ENCODE measurements at regions not wholly inside any gene's neighbourhood (a gene's known extent, or its start where the extent isn't known, plus 50 kb on each side); places are given as distances from the start of the nearest gene placed in this dataset.

DNA sequence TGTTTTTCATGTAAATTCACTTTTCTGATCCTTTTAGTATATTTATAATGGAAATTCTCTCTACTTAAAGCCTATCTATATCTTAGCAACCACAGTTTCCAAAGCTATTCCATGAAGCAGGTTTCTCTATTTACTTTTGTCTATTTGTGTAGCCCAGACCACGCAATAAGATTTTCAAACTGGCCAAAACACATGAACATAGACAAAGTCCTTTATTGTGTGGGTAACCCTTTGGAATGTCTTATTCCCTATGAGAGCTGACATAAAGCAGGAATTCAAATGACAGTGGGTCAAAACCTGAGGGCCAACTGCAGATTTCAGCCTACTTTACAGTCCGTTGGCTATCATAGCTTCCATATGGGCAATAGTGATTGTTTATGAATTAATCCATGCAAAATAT is 252.6 kb downstream of the LTN1 start:
- ChIA-PET CTCF (interaction anchor here (0.6 kb wide), 1 partner anchor 229 kb away, joined by 6 read pairs; no protein-coding TSS in a partner anchor), POLR2A (no interaction called here)
- TF ChIP-seq LEF1 (IDR thresholded peaks at IDR 0.05; ENCODE audit: borderline replicate concordance) (no peak), FOXK2 (IDR thresholded peaks at IDR 0.05) (no peak), SUZ12 (IDR thresholded peaks at IDR 0.05) (no peak), ELF4 (IDR thresholded peaks at IDR 0.05) (no peak)
- DNase-seq (ENCODE audit: extremely low spot score): no peak

DNA sequence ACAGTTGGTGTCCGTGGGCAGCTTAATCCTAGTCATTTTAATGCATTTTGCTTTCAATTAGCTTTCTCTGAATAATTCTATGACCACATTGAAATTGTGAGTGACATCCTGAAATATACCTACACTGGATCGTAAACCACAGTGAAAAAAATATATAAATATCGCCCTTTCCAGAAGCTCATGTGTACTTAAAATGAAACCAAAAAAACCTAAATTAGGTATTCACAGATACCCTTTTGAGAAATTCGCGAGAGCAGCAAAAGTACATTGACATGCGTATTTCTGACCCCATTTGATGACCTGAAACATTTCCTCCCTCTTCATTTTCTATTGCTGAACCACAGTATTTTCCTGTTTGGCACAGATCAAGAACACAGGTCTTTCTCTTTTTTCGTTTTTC is 253.8 kb downstream of the LTN1 start:
- ChIA-PET POLR2A (no interaction called here), CTCF (interaction anchor here (0.6 kb wide), 1 partner anchor 1766 kb away, joined by 3 read pairs; no protein-coding TSS in a partner anchor)
- no peak for DNase-seq (ENCODE audit: extremely low spot score)
- TF ChIP-seq ZNF384 (IDR thresholded peaks at IDR 0.05) (no peak), LEF1 (IDR thresholded peaks at IDR 0.05; ENCODE audit: borderline replicate concordance) (no peak), NFRKB (IDR thresholded peaks at IDR 0.05) (no peak)

DNA sequence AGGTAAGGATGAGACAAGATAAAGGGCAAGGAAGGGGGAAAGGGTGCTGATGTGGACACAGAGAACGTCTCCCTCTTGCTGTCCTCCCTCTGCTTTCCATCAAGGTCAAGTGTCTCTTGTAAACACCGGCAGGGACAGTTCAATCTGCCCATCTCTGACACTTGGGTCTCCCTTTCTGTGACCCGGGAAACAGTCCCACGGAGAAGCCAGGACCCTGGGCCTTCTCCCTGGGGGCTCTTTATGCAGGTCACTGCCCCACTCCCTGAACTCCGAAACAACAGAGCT is 254.3 kb downstream of the LTN1 start:
- no peak for DNase-seq (ENCODE audit: extremely low spot score)
- POLR2A ChIA-PET: no interaction called here
- TF ChIP-seq FOXK2 (IDR thresholded peaks at IDR 0.05): no peak
- no peak for TF ChIP-seq ZNF384 (IDR thresholded peaks at IDR 0.05)
- no peak for TF ChIP-seq FOXA1 (IDR thresholded peaks at IDR 0.05)
- TF ChIP-seq ELF4 (IDR thresholded peaks at IDR 0.05): no peak
- no peak for TF ChIP-seq SP1 (IDR thresholded peaks at IDR 0.05)
- no peak for TF ChIP-seq TARDBP (IDR thresholded peaks at IDR 0.05)
- no peak for TF ChIP-seq NFRKB (IDR thresholded peaks at IDR 0.05)
- no peak for TF ChIP-seq HDGF (IDR thresholded peaks at IDR 0.05; ENCODE audit: borderline replicate concordance)
- TF ChIP-seq LEF1 (IDR thresholded peaks at IDR 0.05; ENCODE audit: borderline replicate concordance): no peak
- TF ChIP-seq SUZ12 (IDR thresholded peaks at IDR 0.05): no peak
- TF ChIP-seq BHLHE40 (IDR thresholded peaks at IDR 0.05; ENCODE audit: borderline replicate concordance): no peak
- no peak for TF ChIP-seq FOXM1 (IDR thresholded peaks at IDR 0.05; ENCODE audit: borderline replicate concordance)
- no peak for TF ChIP-seq PKNOX1 (IDR thresholded peaks at IDR 0.05)
- CTCF ChIA-PET: interaction anchor here (0.6 kb wide), 1 partner anchor 1765 kb away, joined by 3 read pairs; no protein-coding TSS in a partner anchor

- ChIA-PET CTCF (no interaction called here), POLR2A (no interaction called here)
- TF ChIP-seq TARDBP (IDR thresholded peaks at IDR 0.05): no peak
- no peak for TF ChIP-seq HDGF (IDR thresholded peaks at IDR 0.05; ENCODE audit: borderline replicate concordance)
- no peak for TF ChIP-seq FOXM1 (IDR thresholded peaks at IDR 0.05; ENCODE audit: borderline replicate concordance)
- TF ChIP-seq ZNF384 (IDR thresholded peaks at IDR 0.05): no peak
- TF ChIP-seq ELF4 (IDR thresholded peaks at IDR 0.05): no peak
- DNase-seq (ENCODE audit: extremely low spot score): no peak
Measured at GRCh38 chr21:28737674-28738419, 254.8 kb downstream of the LTN1 start.

- POLR2A ChIA-PET: no interaction called here
- CTCF ChIA-PET: interaction anchor here (2.9 kb wide), 1 partner anchor 11 kb away, joined by 17 read pairs; no protein-coding TSS in a partner anchor
- TF ChIP-seq CTBP1 (IDR thresholded peaks at IDR 0.05; ENCODE audit: borderline replicate concordance): no peak
- TF ChIP-seq TARDBP (IDR thresholded peaks at IDR 0.05): no peak
- TF ChIP-seq FOXM1 (IDR thresholded peaks at IDR 0.05; ENCODE audit: borderline replicate concordance): no peak
- TF ChIP-seq FOXA1 (IDR thresholded peaks at IDR 0.05): no peak
- TF ChIP-seq L3MBTL2 (conservative IDR thresholded peaks at IDR 0.05): no peak
- no peak for TF ChIP-seq FOXK2 (IDR thresholded peaks at IDR 0.05)
- no peak for TF ChIP-seq SUZ12 (IDR thresholded peaks at IDR 0.05)
- no peak for TF ChIP-seq ZNF384 (IDR thresholded peaks at IDR 0.05)
- no peak for DNase-seq (ENCODE audit: extremely low spot score)
Measured at GRCh38 chr21:28734522-28735175, 258.0 kb downstream of the LTN1 start.

- CTCF ChIA-PET: no interaction called here
- TF ChIP-seq TARDBP (IDR thresholded peaks at IDR 0.05) (no peak), ARNT (IDR thresholded peaks at IDR 0.05) (no peak), FOXM1 (IDR thresholded peaks at IDR 0.05; ENCODE audit: borderline replicate concordance) (no peak), FOXK2 (IDR thresholded peaks at IDR 0.05) (no peak), SP1 (IDR thresholded peaks at IDR 0.05) (no peak), FOXA1 (IDR thresholded peaks at IDR 0.05) (no peak), ZNF384 (IDR thresholded peaks at IDR 0.05) (no peak), HDGF (IDR thresholded peaks at IDR 0.05; ENCODE audit: borderline replicate concordance) (no peak), CTBP1 (IDR thresholded peaks at IDR 0.05; ENCODE audit: borderline replicate concordance) (no peak)
- no peak for DNase-seq (ENCODE audit: extremely low spot score)
- POLR2A ChIA-PET: no interaction called here
Measured at GRCh38 chr21:28731700-28732321, 260.9 kb downstream of the LTN1 start.

DNA sequence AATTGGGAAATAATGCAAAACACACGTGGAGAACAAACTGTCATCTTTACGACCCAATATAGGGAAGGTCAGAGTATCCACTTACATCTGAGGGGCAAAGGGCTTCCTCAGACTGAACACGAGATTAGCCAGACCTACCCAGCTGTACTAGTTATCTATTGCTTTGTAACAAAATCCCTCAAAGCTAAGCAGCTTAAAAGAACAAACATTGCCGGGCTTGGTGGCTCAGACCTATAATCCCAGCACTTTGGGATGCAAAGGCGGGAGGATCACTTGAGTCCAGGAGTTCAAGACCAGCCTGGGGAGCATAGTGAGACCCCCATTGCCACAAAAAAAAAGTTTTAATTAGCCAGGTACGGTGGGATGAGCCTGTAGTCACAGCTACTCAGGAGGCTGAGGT is 262.8 kb downstream of the LTN1 start:
- TF ChIP-seq L3MBTL2 (conservative IDR thresholded peaks at IDR 0.05) (no peak), FOXM1 (IDR thresholded peaks at IDR 0.05; ENCODE audit: borderline replicate concordance) (no peak), FOXA1 (IDR thresholded peaks at IDR 0.05) (no peak), TARDBP (IDR thresholded peaks at IDR 0.05) (no peak), FOXK2 (IDR thresholded peaks at IDR 0.05) (no peak), LEF1 (IDR thresholded peaks at IDR 0.05; ENCODE audit: borderline replicate concordance) (no peak), ELF4 (IDR thresholded peaks at IDR 0.05) (no peak), SP1 (IDR thresholded peaks at IDR 0.05) (no peak), ZNF384 (IDR thresholded peaks at IDR 0.05) (no peak), NFRKB (IDR thresholded peaks at IDR 0.05) (no peak), ARNT (IDR thresholded peaks at IDR 0.05) (no peak), HDGF (IDR thresholded peaks at IDR 0.05; ENCODE audit: borderline replicate concordance) (no peak)
- ChIA-PET POLR2A (no interaction called here), CTCF (no interaction called here)
- no peak for DNase-seq (ENCODE audit: extremely low spot score)

Data from HEK293T (cell line).